ENCODE measurements at regions not wholly inside any gene's neighbourhood (a gene's known extent, or its start where the extent isn't known, plus 50 kb on each side); places are given as distances from the start of the nearest gene placed in this dataset.

DNA sequence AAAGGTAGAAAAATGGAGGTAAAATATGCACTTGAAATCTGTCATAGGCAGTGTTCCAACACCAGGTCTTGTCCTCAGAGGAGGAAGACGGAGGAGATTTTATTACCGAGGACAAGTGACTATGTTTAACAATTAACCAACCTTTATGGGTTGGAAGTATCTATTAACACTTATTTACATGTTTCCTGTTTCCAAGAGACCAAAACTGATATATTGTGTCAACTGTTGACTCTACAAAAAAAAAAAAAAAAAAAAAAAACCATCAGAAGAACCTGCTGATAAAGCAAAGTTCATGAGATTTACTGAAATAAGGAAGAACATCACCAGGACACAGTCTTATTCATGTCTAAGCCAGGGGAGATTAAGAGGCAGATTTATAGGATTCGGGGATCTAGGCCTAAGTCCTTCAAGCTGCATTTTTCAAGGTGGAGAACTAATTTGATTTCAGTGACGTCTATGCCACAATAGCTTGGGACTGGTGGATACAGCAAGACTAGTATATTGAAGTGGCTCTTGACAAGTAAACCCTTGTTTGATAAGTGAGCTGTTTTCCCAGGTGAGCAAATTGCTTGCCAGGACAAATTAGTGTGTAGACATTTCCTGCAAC lies 126.6 kb upstream of the NAA20 start (continued):
- TF ChIP-seq, protein P1, sequence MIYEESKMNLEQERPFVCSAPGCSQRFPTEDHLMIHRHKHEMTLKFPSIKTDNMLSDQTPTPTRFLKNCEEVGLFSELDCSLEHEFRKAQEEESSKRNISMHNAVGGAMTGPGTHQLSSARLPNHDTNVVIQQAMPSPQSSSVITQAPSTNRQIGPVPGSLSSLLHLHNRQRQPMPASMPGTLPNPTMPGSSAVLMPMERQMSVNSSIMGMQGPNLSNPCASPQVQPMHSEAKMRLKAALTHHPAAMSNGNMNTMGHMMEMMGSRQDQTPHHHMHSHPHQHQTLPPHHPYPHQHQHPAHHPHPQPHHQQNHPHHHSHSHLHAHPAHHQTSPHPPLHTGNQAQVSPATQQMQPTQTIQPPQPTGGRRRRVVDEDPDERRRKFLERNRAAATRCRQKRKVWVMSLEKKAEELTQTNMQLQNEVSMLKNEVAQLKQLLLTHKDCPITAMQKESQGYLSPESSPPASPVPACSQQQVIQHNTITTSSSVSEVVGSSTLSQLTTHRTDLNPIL (CRISPR knock-in tag; IDR thresholded peaks at IDR 0.05; ENCODE audit: low read depth) = no peak
- TF ChIP-seq ZC3H10 (CRISPR knock-in tag; IDR thresholded peaks at IDR 0.05) (no peak), ZNF565 (CRISPR knock-in tag; conservative IDR thresholded peaks at IDR 0.05; ENCODE audit: low read depth) (no peak), PPARA (CRISPR knock-in tag; IDR thresholded peaks at IDR 0.05; ENCODE audit: borderline replicate concordance) (no peak)

DNA sequence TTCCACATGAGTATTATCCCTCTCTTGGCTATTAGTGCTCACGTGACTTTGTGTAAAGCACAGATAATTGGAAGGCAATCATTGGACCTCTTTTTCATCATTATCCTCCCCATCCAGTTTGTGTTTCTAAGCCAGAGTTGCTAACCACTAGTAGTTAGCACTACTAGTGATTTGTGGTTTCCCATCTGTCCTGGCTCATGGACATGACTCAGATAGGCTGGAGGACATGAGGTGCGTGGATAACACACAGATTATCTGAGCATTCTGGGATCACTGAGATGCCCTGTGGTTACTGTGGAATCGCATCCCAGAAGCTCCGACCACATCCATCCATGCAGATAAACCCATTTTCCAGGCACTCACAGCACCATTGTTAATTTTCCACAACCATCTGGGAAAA lies 123.8 kb upstream of the NAA20 start:
- no peak for ATAC-seq
- TF ChIP-seq ZFP30 (CRISPR knock-in tag; IDR thresholded peaks at IDR 0.05) (no peak), BACH2 (CRISPR knock-in tag; IDR thresholded peaks at IDR 0.05; ENCODE audit: borderline replicate concordance) (no peak), ESRRG (CRISPR knock-in tag; IDR thresholded peaks at IDR 0.05) (no peak), ARNTL (CRISPR knock-in tag; IDR thresholded peaks at IDR 0.05; ENCODE audit: borderline replicate concordance, low read depth) (no peak), TOX (CRISPR knock-in tag; IDR thresholded peaks at IDR 0.05; ENCODE audit: borderline replicate concordance) (no peak), GLIS3 (CRISPR knock-in tag; IDR thresholded peaks at IDR 0.05) (no peak), ISL1 (CRISPR knock-in tag; IDR thresholded peaks at IDR 0.05) (no peak), ZNF8 (CRISPR knock-in tag; IDR thresholded peaks at IDR 0.05) (no peak), RARB (CRISPR knock-in tag; IDR thresholded peaks at IDR 0.05) (no peak), CSDC2 (CRISPR knock-in tag; IDR thresholded peaks at IDR 0.05) (no peak), TCF4 (CRISPR knock-in tag; IDR thresholded peaks at IDR 0.05; ENCODE audit: borderline replicate concordance) (no peak), OSR1 (CRISPR knock-in tag; IDR thresholded peaks at IDR 0.05) (no peak), SNAI2 (CRISPR knock-in tag; IDR thresholded peaks at IDR 0.05) (no peak), PPARA (CRISPR knock-in tag; IDR thresholded peaks at IDR 0.05; ENCODE audit: borderline replicate concordance) (no peak), ZNF565 (CRISPR knock-in tag; conservative IDR thresholded peaks at IDR 0.05; ENCODE audit: low read depth) (no peak)
- TF ChIP-seq, protein P2, sequence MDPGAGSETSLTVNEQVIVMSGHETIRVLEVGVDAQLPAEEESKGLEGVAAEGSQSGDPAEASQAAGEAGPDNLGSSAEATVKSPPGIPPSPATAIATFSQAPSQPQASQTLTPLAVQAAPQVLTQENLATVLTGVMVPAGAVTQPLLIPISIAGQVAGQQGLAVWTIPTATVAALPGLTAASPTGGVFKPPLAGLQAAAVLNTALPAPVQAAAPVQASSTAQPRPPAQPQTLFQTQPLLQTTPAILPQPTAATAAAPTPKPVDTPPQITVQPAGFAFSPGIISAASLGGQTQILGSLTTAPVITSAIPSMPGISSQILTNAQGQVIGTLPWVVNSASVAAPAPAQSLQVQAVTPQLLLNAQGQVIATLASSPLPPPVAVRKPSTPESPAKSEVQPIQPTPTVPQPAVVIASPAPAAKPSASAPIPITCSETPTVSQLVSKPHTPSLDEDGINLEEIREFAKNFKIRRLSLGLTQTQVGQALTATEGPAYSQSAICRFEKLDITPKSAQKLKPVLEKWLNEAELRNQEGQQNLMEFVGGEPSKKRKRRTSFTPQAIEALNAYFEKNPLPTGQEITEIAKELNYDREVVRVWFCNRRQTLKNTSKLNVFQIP (CRISPR knock-in tag; IDR thresholded peaks at IDR 0.05; ENCODE audit: borderline replicate concordance, low read depth) = no peak
- TF ChIP-seq, protein P3, sequence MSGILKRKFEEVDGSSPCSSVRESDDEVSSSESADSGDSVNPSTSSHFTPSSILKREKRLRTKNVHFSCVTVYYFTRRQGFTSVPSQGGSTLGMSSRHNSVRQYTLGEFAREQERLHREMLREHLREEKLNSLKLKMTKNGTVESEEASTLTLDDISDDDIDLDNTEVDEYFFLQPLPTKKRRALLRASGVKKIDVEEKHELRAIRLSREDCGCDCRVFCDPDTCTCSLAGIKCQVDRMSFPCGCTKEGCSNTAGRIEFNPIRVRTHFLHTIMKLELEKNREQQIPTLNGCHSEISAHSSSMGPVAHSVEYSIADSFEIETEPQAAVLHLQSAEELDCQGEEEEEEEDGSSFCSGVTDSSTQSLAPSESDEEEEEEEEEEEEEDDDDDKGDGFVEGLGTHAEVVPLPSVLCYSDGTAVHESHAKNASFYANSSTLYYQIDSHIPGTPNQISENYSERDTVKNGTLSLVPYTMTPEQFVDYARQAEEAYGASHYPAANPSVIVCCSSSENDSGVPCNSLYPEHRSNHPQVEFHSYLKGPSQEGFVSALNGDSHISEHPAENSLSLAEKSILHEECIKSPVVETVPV (CRISPR knock-in tag; IDR thresholded peaks at IDR 0.05) = no peak
- TF ChIP-seq, protein P4, sequence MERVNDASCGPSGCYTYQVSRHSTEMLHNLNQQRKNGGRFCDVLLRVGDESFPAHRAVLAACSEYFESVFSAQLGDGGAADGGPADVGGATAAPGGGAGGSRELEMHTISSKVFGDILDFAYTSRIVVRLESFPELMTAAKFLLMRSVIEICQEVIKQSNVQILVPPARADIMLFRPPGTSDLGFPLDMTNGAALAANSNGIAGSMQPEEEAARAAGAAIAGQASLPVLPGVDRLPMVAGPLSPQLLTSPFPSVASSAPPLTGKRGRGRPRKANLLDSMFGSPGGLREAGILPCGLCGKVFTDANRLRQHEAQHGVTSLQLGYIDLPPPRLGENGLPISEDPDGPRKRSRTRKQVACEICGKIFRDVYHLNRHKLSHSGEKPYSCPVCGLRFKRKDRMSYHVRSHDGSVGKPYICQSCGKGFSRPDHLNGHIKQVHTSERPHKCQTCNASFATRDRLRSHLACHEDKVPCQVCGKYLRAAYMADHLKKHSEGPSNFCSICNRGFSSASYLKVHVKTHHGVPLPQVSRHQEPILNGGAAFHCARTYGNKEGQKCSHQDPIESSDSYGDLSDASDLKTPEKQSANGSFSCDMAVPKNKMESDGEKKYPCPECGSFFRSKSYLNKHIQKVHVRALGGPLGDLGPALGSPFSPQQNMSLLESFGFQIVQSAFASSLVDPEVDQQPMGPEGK (CRISPR knock-in tag; IDR thresholded peaks at IDR 0.05; ENCODE audit: borderline replicate concordance) = no peak
- TF ChIP-seq, protein P1 (CRISPR knock-in tag; IDR thresholded peaks at IDR 0.05; ENCODE audit: low read depth) = no peak

DNA sequence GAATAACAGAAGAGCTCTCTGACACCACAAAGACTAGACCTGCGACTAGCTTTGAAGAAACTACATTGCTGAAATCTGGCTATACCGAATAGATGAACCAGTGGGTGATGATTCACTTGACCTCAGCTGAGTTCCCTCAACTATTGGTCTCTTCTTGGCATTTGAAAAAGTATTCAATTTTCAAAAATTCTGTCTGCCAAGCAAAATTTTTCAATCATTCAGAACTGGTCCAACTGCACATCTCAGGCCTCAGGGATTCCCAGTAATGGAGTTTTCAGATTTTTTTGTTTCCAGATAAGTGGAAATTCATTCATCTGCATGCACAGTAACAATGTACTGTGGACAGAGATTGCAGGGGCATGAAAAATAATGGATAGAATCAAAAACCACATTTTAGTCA lies 121.4 kb upstream of the NAA20 start:
- no peak for ATAC-seq
- TF ChIP-seq, protein P5, sequence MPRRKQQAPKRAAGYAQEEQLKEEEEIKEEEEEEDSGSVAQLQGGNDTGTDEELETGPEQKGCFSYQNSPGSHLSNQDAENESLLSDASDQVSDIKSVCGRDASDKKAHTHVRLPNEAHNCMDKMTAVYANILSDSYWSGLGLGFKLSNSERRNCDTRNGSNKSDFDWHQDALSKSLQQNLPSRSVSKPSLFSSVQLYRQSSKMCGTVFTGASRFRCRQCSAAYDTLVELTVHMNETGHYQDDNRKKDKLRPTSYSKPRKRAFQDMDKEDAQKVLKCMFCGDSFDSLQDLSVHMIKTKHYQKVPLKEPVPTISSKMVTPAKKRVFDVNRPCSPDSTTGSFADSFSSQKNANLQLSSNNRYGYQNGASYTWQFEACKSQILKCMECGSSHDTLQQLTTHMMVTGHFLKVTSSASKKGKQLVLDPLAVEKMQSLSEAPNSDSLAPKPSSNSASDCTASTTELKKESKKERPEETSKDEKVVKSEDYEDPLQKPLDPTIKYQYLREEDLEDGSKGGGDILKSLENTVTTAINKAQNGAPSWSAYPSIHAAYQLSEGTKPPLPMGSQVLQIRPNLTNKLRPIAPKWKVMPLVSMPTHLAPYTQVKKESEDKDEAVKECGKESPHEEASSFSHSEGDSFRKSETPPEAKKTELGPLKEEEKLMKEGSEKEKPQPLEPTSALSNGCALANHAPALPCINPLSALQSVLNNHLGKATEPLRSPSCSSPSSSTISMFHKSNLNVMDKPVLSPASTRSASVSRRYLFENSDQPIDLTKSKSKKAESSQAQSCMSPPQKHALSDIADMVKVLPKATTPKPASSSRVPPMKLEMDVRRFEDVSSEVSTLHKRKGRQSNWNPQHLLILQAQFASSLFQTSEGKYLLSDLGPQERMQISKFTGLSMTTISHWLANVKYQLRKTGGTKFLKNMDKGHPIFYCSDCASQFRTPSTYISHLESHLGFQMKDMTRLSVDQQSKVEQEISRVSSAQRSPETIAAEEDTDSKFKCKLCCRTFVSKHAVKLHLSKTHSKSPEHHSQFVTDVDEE (CRISPR knock-in tag; IDR thresholded peaks at IDR 0.05) = no peak
- TF ChIP-seq ZNF565 (CRISPR knock-in tag; conservative IDR thresholded peaks at IDR 0.05; ENCODE audit: low read depth) (no peak), ZFP30 (CRISPR knock-in tag; IDR thresholded peaks at IDR 0.05) (no peak), PPARA (CRISPR knock-in tag; IDR thresholded peaks at IDR 0.05; ENCODE audit: borderline replicate concordance) (no peak), ESRRG (CRISPR knock-in tag; IDR thresholded peaks at IDR 0.05) (no peak), ZC3H10 (CRISPR knock-in tag; IDR thresholded peaks at IDR 0.05) (no peak)
- TF ChIP-seq, protein P1 (CRISPR knock-in tag; IDR thresholded peaks at IDR 0.05; ENCODE audit: low read depth) = no peak
- TF ChIP-seq, protein P2 (CRISPR knock-in tag; IDR thresholded peaks at IDR 0.05; ENCODE audit: borderline replicate concordance, low read depth) = no peak
